ENCODE measurements at regions not wholly inside any gene's neighbourhood (a gene's known extent, or its start where the extent isn't known, plus 50 kb on each side); places are given as distances from the start of the nearest gene placed in this dataset.

DNA sequence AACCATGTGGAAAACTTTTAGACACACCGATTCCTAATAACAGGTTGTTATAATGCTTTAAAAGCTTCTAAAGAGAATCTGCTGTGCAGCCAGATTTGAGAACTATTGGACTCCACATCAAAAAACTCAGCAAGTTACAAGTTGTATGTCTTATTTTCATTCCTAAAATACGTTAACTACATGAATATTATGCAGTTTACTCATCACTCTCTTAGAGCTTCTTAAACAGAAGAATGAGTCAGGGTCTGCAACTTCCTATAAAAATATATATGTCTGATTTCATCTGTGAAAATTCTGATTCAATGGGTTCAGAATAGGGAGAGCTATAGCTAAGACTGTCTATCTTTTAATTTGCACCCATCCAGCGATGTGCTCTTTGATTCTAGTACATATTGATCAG, 244.2 kb upstream of the EPHA3 start:
- TF ChIP-seq EZH2 (IDR thresholded peaks at IDR 0.05; ENCODE audit: borderline replicate concordance, control insufficient read depth, low read depth, low read length) (no peak), ZNF274 (IDR thresholded peaks at IDR 0.05; ENCODE audit: insufficient read depth, insufficient read length) (no peak), POLR2AphosphoS5 (IDR thresholded peaks at IDR 0.05; ENCODE audit: low read length) (no peak), SRF (IDR thresholded peaks at IDR 0.05; ENCODE audit: low read depth in 2 of 2, low read length in 2 of 2) (no peak), MTA3 (IDR thresholded peaks at IDR 0.05; ENCODE audit: borderline replicate concordance, low read length) (no peak), BCL11A (IDR thresholded peaks at IDR 0.05; ENCODE audit: low read depth, low read length) (no peak), EED (IDR thresholded peaks at IDR 0.05; ENCODE audit: low read depth) (no peak), JUNB (IDR thresholded peaks at IDR 0.05) (no peak)
- TF ChIP-seq, protein P1, sequence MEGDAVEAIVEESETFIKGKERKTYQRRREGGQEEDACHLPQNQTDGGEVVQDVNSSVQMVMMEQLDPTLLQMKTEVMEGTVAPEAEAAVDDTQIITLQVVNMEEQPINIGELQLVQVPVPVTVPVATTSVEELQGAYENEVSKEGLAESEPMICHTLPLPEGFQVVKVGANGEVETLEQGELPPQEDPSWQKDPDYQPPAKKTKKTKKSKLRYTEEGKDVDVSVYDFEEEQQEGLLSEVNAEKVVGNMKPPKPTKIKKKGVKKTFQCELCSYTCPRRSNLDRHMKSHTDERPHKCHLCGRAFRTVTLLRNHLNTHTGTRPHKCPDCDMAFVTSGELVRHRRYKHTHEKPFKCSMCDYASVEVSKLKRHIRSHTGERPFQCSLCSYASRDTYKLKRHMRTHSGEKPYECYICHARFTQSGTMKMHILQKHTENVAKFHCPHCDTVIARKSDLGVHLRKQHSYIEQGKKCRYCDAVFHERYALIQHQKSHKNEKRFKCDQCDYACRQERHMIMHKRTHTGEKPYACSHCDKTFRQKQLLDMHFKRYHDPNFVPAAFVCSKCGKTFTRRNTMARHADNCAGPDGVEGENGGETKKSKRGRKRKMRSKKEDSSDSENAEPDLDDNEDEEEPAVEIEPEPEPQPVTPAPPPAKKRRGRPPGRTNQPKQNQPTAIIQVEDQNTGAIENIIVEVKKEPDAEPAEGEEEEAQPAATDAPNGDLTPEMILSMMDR (IDR thresholded peaks at IDR 0.05 in 2 of 3, conservative IDR thresholded peaks at IDR 0.05 in 1 of 3; ENCODE audit: control insufficient read depth in 2 of 3, extremely low read depth in 1 of 3, insufficient read depth in 1 of 3, low read depth in 3 of 3, low read length in 3 of 3): no peak

All from GM12878 (cell line).